ENCODE measurements at regions not wholly inside any gene's neighbourhood (a gene's known extent, or its start where the extent isn't known, plus 50 kb on each side); places are given as distances from the start of the nearest gene placed in this dataset.

- DNase-seq (ENCODE audit: low spot score) = no peak
These were observed 517.0 kb downstream of the KCNH5 start for GRCh38 chr14:62528296-62528695.

- no peak for DNase-seq (ENCODE audit: low spot score)
These were observed 513.1 kb downstream of the KCNH5 start for GRCh38 chr14:62532181-62532580.

- DNase-seq (ENCODE audit: low spot score) = no peak
These were observed 498.3 kb downstream of the KCNH5 start for GRCh38 chr14:62546862-62547474.

GRCh38 chr14:62557416-62557815 is 487.8 kb downstream of the KCNH5 start:
- no peak for DNase-seq (ENCODE audit: low spot score)

- DNase-seq (ENCODE audit: low spot score) = no peak
These were observed 486.8 kb downstream of the KCNH5 start for GRCh38 chr14:62558451-62558850.

GRCh38 chr14:62585247-62585646 is 460.0 kb downstream of the KCNH5 start:
- DNase-seq (ENCODE audit: low spot score) = no peak

GRCh38 chr14:62592877-62593276 is 452.4 kb downstream of the KCNH5 start:
- DNase-seq (ENCODE audit: low spot score) = no peak

GRCh38 chr14:62597143-62597542 is 448.1 kb downstream of the KCNH5 start:
- no peak for DNase-seq (ENCODE audit: low spot score)

- DNase-seq (ENCODE audit: low spot score) = no peak
These were observed 445.5 kb downstream of the KCNH5 start for GRCh38 chr14:62599616-62600385.

GRCh38 chr14:62602712-62603111 is 442.5 kb downstream of the KCNH5 start:
- DNase-seq (ENCODE audit: low spot score) = no peak

- DNase-seq (ENCODE audit: low spot score) = no peak
These were observed 440.7 kb downstream of the KCNH5 start for GRCh38 chr14:62604524-62604923.

GRCh38 chr14:62614122-62614521 is 431.1 kb downstream of the KCNH5 start:
- DNase-seq (ENCODE audit: low spot score) = no peak

GRCh38 chr14:62616668-62617067 is 428.6 kb downstream of the KCNH5 start:
- DNase-seq (ENCODE audit: low spot score) = no peak

GRCh38 chr14:62626416-62626815 is 418.8 kb downstream of the KCNH5 start:
- DNase-seq (ENCODE audit: low spot score) = no peak

- DNase-seq (ENCODE audit: low spot score) = no peak
These were observed 416.0 kb downstream of the KCNH5 start for GRCh38 chr14:62629176-62629725.

- DNase-seq (ENCODE audit: low spot score) = no peak
These were observed 414.1 kb downstream of the KCNH5 start for GRCh38 chr14:62631176-62631575.

GRCh38 chr14:62632771-62633170 is 412.5 kb downstream of the KCNH5 start:
- DNase-seq (ENCODE audit: low spot score) = no peak

GRCh38 chr14:62645649-62646048 is 399.6 kb downstream of the KCNH5 start:
- no peak for DNase-seq (ENCODE audit: low spot score)

Measured in CD4-positive, alpha-beta T cell treated with Interleukin-15 for 4 hours (primary cell).